Endothelial cell of umbilical vein (primary cell): ENCODE measurements at regions not wholly inside any gene's neighbourhood (a gene's known extent, or its start where the extent isn't known, plus 50 kb on each side); places are given as distances from the start of the nearest gene placed in this dataset.

Source experiments
- BruUV-seq: library from RNA; stranded (reverse); fragments of 400-500 nt; replicated peaks from 2 replicates; lab custom pipeline; 2021; lab: Mats Ljungman, UMichigan
- CTCF ChIA-PET: fragments of 300-600, 350-600 bp; sonication (Branson Sonifier 250); formaldehyde crosslinking; loops from one replicate; lab custom pipeline; 2021; ENCODE audit warnings: antibody characterized with exemption, inconsistent platforms; lab: Charles Lee
- POLR2A ChIA-PET: fragments of 300-600, 350-600 bp; sonication (Branson Sonifier 250); formaldehyde crosslinking; loops from one replicate; lab custom pipeline; 2021; ENCODE audit warnings: antibody characterized with exemption, inconsistent platforms; lab: Charles Lee
- DNase-seq: peaks from one replicate; pipeline ENCODE4 v3.0.0-alpha.2; 2011; ENCODE audit warnings: low read depth, low spot score
- FAIRE-seq: peaks from 2 replicates; lab custom pipeline; 2011; peaks lifted over from hg19 to GRCh38; lab: Jason Lieb, UNC
- H2AFZ ChIP-seq: 2 replicates; pipeline ENCODE4 v1.6.0; 2012; ENCODE audit warnings: low read depth, low read length, control low read depth, inconsistent platforms
- H3K27ac ChIP-seq: 2 replicates; pipeline ENCODE4 v1.5.1; 2011; ENCODE audit warnings: low read depth, mild to moderate bottlenecking, control low read depth, low read length, moderate library complexity; ENCODE audit not compliant: insufficient read depth
- H3K27me3 ChIP-seq, 2 experiments: 2 replicates each; pipeline versions ENCODE4 v1.6.0 to v1.6.1; 2011; ENCODE audit warnings: low read length in 2 of 2, mixed read lengths in 1 of 2; ENCODE audit not compliant: control insufficient read depth in 2 of 2, insufficient read depth in 2 of 2
- H3K36me3 ChIP-seq, 2 experiments: 2 replicates in 1 of 2; 3 replicates in 1 of 2; pipeline ENCODE4 v1.5.1; 2011; ENCODE audit warnings: low read length in 2 of 2, mild to moderate bottlenecking in 1 of 2, moderate library complexity in 1 of 2; ENCODE audit not compliant: control insufficient read depth in 2 of 2, insufficient read depth in 2 of 2; ENCODE audit errors: extremely low read depth in 1 of 2
- H3K4me1 ChIP-seq: 3 replicates; pipeline ENCODE4 v1.5.1; 2011; ENCODE audit warnings: mild to moderate bottlenecking, low read length; ENCODE audit not compliant: control insufficient read depth, insufficient read depth; ENCODE audit errors: extremely low read depth
- H3K4me2 ChIP-seq: 2 replicates; pipeline ENCODE4 v1.6.1; 2011; ENCODE audit warnings: low read length, control low read depth, mixed read lengths; ENCODE audit not compliant: insufficient read depth
- H3K4me3 ChIP-seq, 3 experiments: fragments of 200-600 bp in 1 of 3; sonication (generic), shearing (Covaris generic) in 1 of 3; replicated peaks in 1 of 3; 2 replicates each; pipeline ENCODE4 v1.5.1; 2011 to 2016; ENCODE audit warnings: control low read depth in 3 of 3, low read length in 3 of 3, mild to moderate bottlenecking in 2 of 3, inconsistent platforms in 1 of 3, low read depth in 1 of 3, moderate library complexity in 1 of 3; ENCODE audit not compliant: insufficient read depth in 1 of 3
- H3K79me2 ChIP-seq: 2 replicates; pipeline ENCODE4 v1.6.0; 2012; ENCODE audit warnings: low read length, inconsistent platforms; ENCODE audit not compliant: control insufficient read depth, insufficient read depth
- H3K9ac ChIP-seq: replicated peaks from 2 replicates; pipeline ENCODE3; 2011; ENCODE audit warnings: low read length, control low read depth; ENCODE audit not compliant: insufficient read depth; ENCODE audit errors: extremely low read depth
- H3K9me1 ChIP-seq: replicated peaks from 3 replicates; pipeline ENCODE4 v1.6.0; 2011; ENCODE audit warnings: mild to moderate bottlenecking, low read length; ENCODE audit not compliant: control insufficient read depth, insufficient read depth; ENCODE audit errors: extremely low read depth
- H3K9me3 ChIP-seq: replicated peaks from 2 replicates; pipeline ENCODE4 v1.5.1; 2012; ENCODE audit warnings: low read length, inconsistent platforms; ENCODE audit not compliant: control insufficient read depth, insufficient read depth
- H4K20me1 ChIP-seq: replicated peaks from 2 replicates; pipeline ENCODE3; 2011; ENCODE audit warnings: mild to moderate bottlenecking, low read length; ENCODE audit not compliant: control insufficient read depth, insufficient read depth; ENCODE audit errors: extremely low read depth
- EZH2 ChIP-seq: IDR thresholded peaks from 2 replicates; pipeline ENCODE4 v1.6.1; 2012; ENCODE audit warnings: borderline replicate concordance, low read depth, mild to moderate bottlenecking, moderate library complexity, low read length, inconsistent platforms; ENCODE audit not compliant: severe bottlenecking
- FOS ChIP-seq: IDR thresholded peaks from 2 replicates; pipeline ENCODE4 v1.6.1; 2011; ENCODE audit warnings: mild to moderate bottlenecking, low read length, moderate library complexity, borderline replicate concordance; ENCODE audit not compliant: insufficient read depth
- GATA2 ChIP-seq: IDR thresholded peaks from 2 replicates; pipeline ENCODE4 v1.7.0; 2011; ENCODE audit warnings: low read depth, mild to moderate bottlenecking, moderate library complexity, mixed read lengths, low read length; ENCODE audit not compliant: insufficient read length, insufficient read depth
- JUN ChIP-seq: IDR thresholded peaks from 2 replicates; pipeline ENCODE4 v1.6.1; 2011; ENCODE audit warnings: borderline replicate concordance, low read depth; ENCODE audit not compliant: insufficient read length, insufficient read depth
- MYC ChIP-seq: IDR thresholded peaks from one replicate; pipeline ENCODE4 v1.6.1; 2011; ENCODE audit warnings: mild to moderate bottlenecking, low read depth, low read length
- POLR2A ChIP-seq: IDR thresholded peaks from 2 replicates; pipeline ENCODE4 v1.6.1; 2012; ENCODE audit warnings: low read depth, mild to moderate bottlenecking, control low read depth, low read length
- POLR2AphosphoS5 ChIP-seq: IDR thresholded peaks from 2 replicates; pipeline ENCODE4 v1.6.1; 2012; ENCODE audit warnings: low read depth, mild to moderate bottlenecking, control low read depth, low read length, moderate library complexity; ENCODE audit not compliant: insufficient read depth
- dilution Hi-C: fragments of 300-500 bp; cut with MboI; formaldehyde crosslinking; loops from one replicate; pipeline ENCODE4 v1.15.0; 2019; ENCODE audit warnings: low sequenced_read_pairs; ENCODE audit not compliant: extremely low pct_ligation_motif_present
- intact Hi-C: fragments of 100-400 bp; cut with micrococcal nuclease; formaldehyde crosslinking; loops from one replicate; pipeline ENCODE4 v1.10.0; 2022
- TF ChIP-seq, protein P1 (sequence below), 2 donors: IDR thresholded peaks; 1 replicate in 1 of 2; 2 replicates in 1 of 2; pipeline ENCODE4 v1.5.1; 2011; ENCODE audit warnings: low read length in 2 of 2, mild to moderate bottlenecking in 2 of 2, moderate library complexity in 2 of 2, control low read depth in 1 of 2, inconsistent platforms in 1 of 2, low read depth in 1 of 2; ENCODE audit not compliant: insufficient read depth in 1 of 2; ENCODE audit errors: extremely low read depth in 1 of 2
- TF ChIP-seq, protein P2 (sequence below): IDR thresholded peaks from 2 replicates; pipeline ENCODE4 v1.6.1; 2011; ENCODE audit not compliant: insufficient read depth, insufficient read length

DNA sequence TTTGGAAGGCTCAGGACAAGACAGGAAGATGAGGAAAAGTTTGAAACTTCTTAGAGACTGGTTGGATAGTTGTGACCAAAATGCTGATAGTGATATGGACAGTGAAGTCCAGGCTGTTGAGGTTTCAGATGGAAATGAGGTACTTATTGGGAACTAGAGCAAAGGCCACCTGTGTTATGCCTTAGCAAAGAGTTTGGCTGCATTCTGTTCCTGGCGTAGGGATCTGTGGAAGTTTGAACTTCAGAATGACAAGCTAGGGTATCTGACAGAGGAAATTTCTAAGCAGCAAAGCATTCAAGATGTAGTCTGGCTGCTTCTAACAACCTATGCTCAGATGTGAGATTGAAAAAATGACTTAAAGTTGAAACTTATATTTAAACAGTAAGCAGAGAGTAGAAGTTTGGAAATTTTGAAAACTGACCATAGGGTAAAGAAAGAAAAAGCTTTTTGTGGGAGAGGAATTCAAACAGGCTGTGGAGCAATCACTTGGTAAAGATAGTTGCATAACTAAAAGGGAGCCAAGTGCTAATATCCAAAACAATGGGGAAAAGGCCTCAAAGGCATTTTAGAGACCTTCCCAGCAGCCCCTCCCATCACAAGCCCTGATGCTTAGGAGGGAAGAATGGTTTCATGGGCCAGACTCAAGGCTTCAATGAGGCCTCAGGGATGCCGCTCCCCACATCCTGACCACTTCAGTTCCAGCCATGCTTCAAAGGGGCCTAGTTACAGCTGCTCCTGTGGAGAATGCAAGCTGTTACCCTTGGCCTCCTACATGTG lies 415.1 kb downstream of the INHBA start:
- Histone ChIP-seq H2AFZ (no peak overlapping the region), H3K79me2 (no peaks in the 10 kb centered on the region), H3K4me1 (no peaks in the 10 kb centered on the region), H3K9me3 (no peaks in the 10 kb centered on the region), H3K9ac (no peak overlapping the region), H3K4me3 (no peak overlapping the region), H3K9me1 (no peaks in the 10 kb centered on the region), H3K27ac (no peak overlapping the region), H3K36me3 (no peaks in the 10 kb centered on the region), H3K27me3 (no peaks in the 10 kb centered on the region), H4K20me1 (no peaks in the 10 kb centered on the region), H3K4me2 (no peak overlapping the region)
- dilution Hi-C loops, result no loop called here
- BruUV-seq, result no TSS peak
- intact Hi-C loops, result no loop called here
- no peak for TF ChIP-seq POLR2AphosphoS5
- TF ChIP-seq JUN, result no peak
- TF ChIP-seq, protein P1, sequence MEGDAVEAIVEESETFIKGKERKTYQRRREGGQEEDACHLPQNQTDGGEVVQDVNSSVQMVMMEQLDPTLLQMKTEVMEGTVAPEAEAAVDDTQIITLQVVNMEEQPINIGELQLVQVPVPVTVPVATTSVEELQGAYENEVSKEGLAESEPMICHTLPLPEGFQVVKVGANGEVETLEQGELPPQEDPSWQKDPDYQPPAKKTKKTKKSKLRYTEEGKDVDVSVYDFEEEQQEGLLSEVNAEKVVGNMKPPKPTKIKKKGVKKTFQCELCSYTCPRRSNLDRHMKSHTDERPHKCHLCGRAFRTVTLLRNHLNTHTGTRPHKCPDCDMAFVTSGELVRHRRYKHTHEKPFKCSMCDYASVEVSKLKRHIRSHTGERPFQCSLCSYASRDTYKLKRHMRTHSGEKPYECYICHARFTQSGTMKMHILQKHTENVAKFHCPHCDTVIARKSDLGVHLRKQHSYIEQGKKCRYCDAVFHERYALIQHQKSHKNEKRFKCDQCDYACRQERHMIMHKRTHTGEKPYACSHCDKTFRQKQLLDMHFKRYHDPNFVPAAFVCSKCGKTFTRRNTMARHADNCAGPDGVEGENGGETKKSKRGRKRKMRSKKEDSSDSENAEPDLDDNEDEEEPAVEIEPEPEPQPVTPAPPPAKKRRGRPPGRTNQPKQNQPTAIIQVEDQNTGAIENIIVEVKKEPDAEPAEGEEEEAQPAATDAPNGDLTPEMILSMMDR (IDR thresholded peaks at IDR 0.05; ENCODE audit: extremely low read depth in 1 of 2, insufficient read depth in 1 of 2, low read depth in 1 of 2, low read length in 2 of 2), result no peak
- DNase-seq (no peak), FAIRE-seq (no peak)
- ChIA-PET POLR2A (no interaction called here), CTCF (interaction anchor here (0.6 to 2.0 kb wide), 2 partner anchors 11 to 41 kb away, joined by 3 to 5 read pairs; no protein-coding TSS in a partner anchor)

DNA sequence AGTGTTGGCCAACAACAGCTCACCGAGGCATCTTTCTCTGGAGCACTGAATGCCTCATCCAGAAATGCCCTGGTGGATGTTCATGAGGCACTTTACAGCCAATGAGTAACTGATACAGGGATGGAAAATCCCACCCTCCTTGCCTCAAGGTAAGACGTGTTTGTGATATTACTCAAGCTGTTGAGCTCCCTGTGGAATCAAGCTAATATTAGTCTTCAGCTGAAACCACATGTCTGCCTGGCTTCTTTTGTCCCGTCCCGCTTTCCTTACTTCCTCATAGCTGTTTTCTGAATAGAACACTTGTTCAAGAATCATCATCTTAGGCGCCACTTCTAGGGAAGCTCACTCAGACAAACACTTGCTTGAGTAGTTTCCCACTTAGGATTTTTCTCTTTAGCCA lies 422.4 kb downstream of the INHBA start:
- Histone ChIP-seq H4K20me1 (no peaks in the 10 kb centered on the region), H3K79me2 (no peaks in the 10 kb centered on the region), H3K4me2 (no peak overlapping the region), H3K36me3 (no peaks in the 10 kb centered on the region), H3K27me3 (no peaks in the 10 kb centered on the region), H3K4me1 (no peaks in the 10 kb centered on the region), H3K9me3 (no peaks in the 10 kb centered on the region), H3K27ac (no peak overlapping the region), H3K9me1 (no peaks in the 10 kb centered on the region), H3K9ac (no peak overlapping the region), H3K4me3 (no peak overlapping the region), H2AFZ (no peak overlapping the region)
- no peak for FAIRE-seq
- intact Hi-C loops (no loop called here), dilution Hi-C loops (no loop called here)
- TF ChIP-seq, protein P2, sequence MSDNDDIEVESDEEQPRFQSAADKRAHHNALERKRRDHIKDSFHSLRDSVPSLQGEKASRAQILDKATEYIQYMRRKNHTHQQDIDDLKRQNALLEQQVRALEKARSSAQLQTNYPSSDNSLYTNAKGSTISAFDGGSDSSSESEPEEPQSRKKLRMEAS, result no peak
- TF ChIP-seq JUN (no peak), MYC (no peak), GATA2 (no peak), POLR2A (no peak), POLR2AphosphoS5 (no peak), FOS (no peak), EZH2 (no peak)
- TF ChIP-seq, protein P1 (IDR thresholded peaks at IDR 0.05; ENCODE audit: extremely low read depth in 1 of 2, insufficient read depth in 1 of 2, low read depth in 1 of 2, low read length in 2 of 2), result no peak
- CTCF ChIA-PET, result interaction anchor here (1.2 kb wide), 1 partner anchor 15 kb away, joined by 3 read pairs; no protein-coding TSS in a partner anchor
- BruUV-seq, result no TSS peak
- POLR2A ChIA-PET, result no interaction called here
- no peak for DNase-seq
